Astrocyte of the spinal cord (primary cell): ENCODE measurements at regions not wholly inside any gene's neighbourhood (a gene's known extent, or its start where the extent isn't known, plus 50 kb on each side); places are given as distances from the start of the nearest gene placed in this dataset.

Experiments used
- DNase-seq: peaks from one replicate; pipeline ENCODE4 v3.0.0; 2011; ENCODE audit warnings: low read depth, low spot score
- H3K4me3 ChIP-seq: 2 replicates; pipeline ENCODE4 v1.5.1; 2011; ENCODE audit warnings: low read depth, mild to moderate bottlenecking, low read length, moderate library complexity
- in situ Hi-C: cut with HindIII; loops from 2 replicates; pipeline ENCODE4 v1.10.0; 2017; ENCODE audit warnings: low sequenced_read_pairs
- TF ChIP-seq, protein P1 (sequence below): IDR thresholded peaks from 2 replicates; pipeline ENCODE4 v1.5.1; 2012; ENCODE audit warnings: low read depth, mild to moderate bottlenecking, low read length, inconsistent platforms

DNA sequence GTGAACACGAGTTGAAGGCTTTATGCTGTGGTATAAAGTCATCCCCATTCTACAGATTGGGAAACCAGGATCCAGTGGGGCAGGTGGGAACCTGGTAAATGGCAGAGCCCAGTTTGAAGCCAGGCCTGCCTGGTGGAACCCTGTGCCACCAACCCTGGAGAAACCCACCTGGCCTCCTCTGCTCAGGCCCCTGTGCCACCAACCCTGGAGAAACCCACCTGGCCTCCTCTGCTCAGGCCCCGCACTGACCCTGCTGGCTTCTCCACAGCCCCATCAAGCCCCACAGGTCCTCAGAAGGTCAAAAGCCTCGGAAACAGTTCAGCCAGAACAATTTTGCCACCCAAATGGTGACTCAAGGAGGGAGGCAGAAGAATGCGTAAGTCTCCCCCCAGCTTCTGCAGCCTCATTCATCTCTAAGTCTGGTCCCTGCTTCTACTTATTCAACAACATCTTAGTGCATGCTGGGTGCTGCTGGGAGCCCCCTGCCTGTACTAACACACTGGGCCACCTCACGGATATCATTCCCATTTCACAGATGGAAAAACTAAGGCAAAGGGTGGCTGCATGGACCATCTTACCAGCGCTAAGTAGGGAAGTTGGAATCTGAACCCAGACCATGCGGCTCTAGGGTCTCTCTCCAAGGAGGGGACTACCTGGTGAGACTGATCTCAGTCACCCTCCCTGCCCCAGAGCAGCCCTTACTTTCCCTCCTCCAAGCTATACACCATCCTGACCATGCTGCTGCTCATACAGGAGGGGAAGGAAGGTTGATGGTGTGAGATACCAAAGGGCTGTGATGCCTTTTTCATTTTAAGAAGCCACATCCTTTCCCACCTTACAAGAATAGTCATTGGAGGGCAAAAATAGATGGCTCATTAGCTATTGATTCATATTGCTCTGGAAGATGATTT, 93.7 kb upstream of the ID2 start:
- H3K4me3 ChIP-seq, result no peak overlapping the region
- TF ChIP-seq, protein P1, sequence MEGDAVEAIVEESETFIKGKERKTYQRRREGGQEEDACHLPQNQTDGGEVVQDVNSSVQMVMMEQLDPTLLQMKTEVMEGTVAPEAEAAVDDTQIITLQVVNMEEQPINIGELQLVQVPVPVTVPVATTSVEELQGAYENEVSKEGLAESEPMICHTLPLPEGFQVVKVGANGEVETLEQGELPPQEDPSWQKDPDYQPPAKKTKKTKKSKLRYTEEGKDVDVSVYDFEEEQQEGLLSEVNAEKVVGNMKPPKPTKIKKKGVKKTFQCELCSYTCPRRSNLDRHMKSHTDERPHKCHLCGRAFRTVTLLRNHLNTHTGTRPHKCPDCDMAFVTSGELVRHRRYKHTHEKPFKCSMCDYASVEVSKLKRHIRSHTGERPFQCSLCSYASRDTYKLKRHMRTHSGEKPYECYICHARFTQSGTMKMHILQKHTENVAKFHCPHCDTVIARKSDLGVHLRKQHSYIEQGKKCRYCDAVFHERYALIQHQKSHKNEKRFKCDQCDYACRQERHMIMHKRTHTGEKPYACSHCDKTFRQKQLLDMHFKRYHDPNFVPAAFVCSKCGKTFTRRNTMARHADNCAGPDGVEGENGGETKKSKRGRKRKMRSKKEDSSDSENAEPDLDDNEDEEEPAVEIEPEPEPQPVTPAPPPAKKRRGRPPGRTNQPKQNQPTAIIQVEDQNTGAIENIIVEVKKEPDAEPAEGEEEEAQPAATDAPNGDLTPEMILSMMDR, result no peak
- DNase-seq, result no peak
- in situ Hi-C loops, result no loop called here

DNA sequence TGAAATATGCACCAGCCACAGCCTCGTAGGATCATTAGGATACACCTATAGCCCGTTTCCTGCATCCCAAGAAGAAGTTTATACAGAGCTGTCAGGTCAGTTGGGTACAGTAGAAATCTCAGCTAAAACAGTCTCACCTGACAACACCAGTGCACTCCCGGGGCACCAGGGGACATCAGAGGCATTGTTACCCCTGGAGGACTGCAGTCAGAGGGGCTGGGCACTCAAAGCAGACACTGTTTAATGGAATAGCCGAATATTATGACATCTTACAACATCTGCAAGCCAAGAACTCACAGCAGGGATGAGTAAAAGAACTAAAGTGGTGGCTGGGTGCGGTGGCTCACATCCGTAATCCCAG, 93.0 kb upstream of the ID2 start:
- in situ Hi-C loops, result no loop called here
- TF ChIP-seq, protein P1, result no peak
- DNase-seq, result no peak
- H3K4me3 ChIP-seq, result no peak overlapping the region

DNA sequence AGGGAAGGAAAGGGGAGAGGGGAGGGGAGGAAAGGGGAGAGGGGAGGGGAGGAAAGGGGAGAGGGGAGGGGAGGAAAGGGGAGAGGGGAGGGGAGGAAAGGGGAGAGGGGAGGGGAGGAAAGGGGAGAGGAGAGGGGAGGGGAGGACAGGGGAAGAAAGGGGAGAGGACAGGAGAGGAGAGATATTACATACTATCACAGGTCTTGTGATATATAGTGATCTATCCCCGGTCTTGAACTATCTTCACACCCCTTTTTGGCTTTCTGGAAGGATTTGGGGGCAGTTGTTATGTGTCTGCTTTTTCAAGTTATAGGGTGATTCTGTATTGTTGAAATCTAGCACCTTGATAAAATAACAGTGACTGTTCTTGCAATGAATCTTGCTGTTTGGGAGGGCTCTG, 92.1 kb upstream of the ID2 start:
- TF ChIP-seq, protein P1, result no peak
- in situ Hi-C loops, result no loop called here
- no peak overlapping the region for H3K4me3 ChIP-seq
- DNase-seq, result no peak

DNA sequence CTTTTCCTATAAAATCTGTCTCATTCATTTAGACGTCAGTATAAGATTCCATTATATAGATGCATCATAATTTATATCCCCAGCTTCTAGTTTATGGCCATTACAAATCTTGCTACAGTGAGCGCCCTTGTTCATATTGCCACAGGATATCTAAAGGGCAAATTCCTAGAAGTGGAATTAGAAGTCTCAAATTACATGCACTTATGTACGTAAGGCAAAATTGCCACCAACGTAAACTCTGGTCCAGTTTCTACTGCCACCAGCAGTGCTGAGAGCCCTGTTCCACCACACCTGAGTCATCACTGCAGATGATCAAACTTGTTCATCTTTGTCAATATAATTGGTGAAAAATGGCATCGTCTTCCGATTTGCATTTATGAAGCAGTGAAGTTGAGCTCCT, 90.9 kb upstream of the ID2 start:
- no peak for DNase-seq
- TF ChIP-seq, protein P1, result no peak
- no peak overlapping the region for H3K4me3 ChIP-seq
- in situ Hi-C loops, result no loop called here

DNA sequence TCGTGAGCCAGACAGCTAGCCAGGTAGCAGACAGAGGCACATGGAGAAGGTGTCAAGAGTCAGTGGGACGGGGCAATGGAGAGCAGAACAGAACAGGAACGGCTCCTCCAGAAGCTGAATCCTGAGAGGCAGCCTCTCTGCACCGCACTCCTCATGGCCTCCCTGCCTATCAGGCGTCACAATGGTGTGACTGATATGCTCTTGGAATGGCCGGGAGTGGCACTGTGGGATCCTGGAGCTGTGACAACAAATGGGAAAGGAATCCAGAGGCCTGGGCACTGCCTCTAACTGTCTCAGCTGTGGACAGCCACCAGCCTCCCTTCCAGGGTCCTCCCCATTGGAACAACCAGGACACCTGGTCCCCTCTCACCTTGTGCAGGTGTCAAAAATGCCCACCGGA, 89.1 kb upstream of the ID2 start:
- no peak overlapping the region for H3K4me3 ChIP-seq
- in situ Hi-C loops, result no loop called here
- no peak for DNase-seq
- TF ChIP-seq, protein P1, result no peak

DNA sequence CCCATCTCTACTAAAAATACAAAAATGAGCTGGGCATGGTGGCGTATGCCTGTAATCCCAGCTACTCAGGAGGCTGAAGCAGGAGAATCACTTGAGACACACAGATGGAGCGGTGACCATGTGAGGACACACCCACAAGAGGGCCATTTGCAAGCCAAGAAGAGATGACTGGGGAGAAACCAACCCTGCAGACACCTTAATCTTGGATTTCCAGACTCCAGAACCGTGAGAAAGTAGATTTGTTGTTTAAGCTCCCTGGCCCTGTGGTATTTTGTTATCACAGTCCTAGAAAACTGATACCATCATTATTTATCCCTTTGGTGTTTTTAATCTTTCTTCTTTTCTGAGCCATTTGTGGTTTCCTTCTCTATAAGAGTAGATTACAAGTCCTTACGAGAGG, 88.6 kb upstream of the ID2 start:
- TF ChIP-seq, protein P1, result no peak
- in situ Hi-C loops, result no loop called here
- DNase-seq, result no peak
- no peak overlapping the region for H3K4me3 ChIP-seq
